ENCODE measurements at regions not wholly inside any gene's neighbourhood (a gene's known extent, or its start where the extent isn't known, plus 50 kb on each side); places are given as distances from the start of the nearest gene placed in this dataset.
A peak's percentile ranks its signal among the peaks of the same experiment; 100 is the strongest.

- ChIA-PET POLR2A (no interaction called here), CTCF (no interaction called here)
- no peaks in the 10 kb centered on the region for H3K36me3 ChIP-seq (ENCODE audit: control insufficient read depth in 4 of 4, insufficient read depth in 4 of 4, low read length in 3 of 4)
- H3K4me1 ChIP-seq (ENCODE audit: control extremely low read depth in 1 of 4, control insufficient read depth in 4 of 4, insufficient read depth in 4 of 4, low read length in 3 of 4), result peaks cover 6 to 15% (median 6%) of the 10 kb centered on the region in 4 experiments
- 50% methylated on average over 1 of the region's 5 CpGs for WGBS (ENCODE audit: insufficient coverage)
- no peak overlapping the region for H3K27ac ChIP-seq (ENCODE audit: insufficient read depth in 1 of 2, low read depth in 1 of 2, low read length in 2 of 2, poor library complexity in 1 of 2, severe bottlenecking in 2 of 2)
- peaks cover 0 to 5% (median 0%) of the 10 kb centered on the region in 5 experiments for H3K27me3 ChIP-seq (replicated peaks in 2 of 5; ENCODE audit: control insufficient read depth in 4 of 5, insufficient read depth in 5 of 5, low read length in 4 of 5)
- peaks cover 0 to 3% (median 2%) of the 10 kb centered on the region in 5 experiments for H3K9me3 ChIP-seq (ENCODE audit: control extremely low read depth in 1 of 5, control insufficient read depth in 4 of 5, insufficient read depth in 2 of 5, low read depth in 1 of 5, low read length in 4 of 5)
- no peak overlapping the region for H3K4me3 ChIP-seq (ENCODE audit: control insufficient read depth in 1 of 7, extremely low read depth in 1 of 7, insufficient read depth in 4 of 7, low read depth in 2 of 7, low read length in 6 of 7)
- peak; percentile 36 to 83 (median 73) for DNase-seq
These were observed 296.7 kb downstream of the ASMT start for GRCh38 chrX:1911401-1912128.

GRCh38 chrX:1912193-1912592, 297.3 kb downstream of the ASMT start:
- DNase-seq, result no peak
- ChIA-PET POLR2A (no interaction called here), CTCF (no interaction called here)
- H3K27ac ChIP-seq (ENCODE audit: insufficient read depth in 1 of 2, low read depth in 1 of 2, low read length in 2 of 2, poor library complexity in 1 of 2, severe bottlenecking in 2 of 2), result no peak overlapping the region
- WGBS (ENCODE audit: insufficient coverage), result 87% methylated on average over 4 of the region's 10 CpGs
- no peak overlapping the region for H3K4me3 ChIP-seq (ENCODE audit: control insufficient read depth in 1 of 7, extremely low read depth in 1 of 7, insufficient read depth in 4 of 7, low read depth in 2 of 7, low read length in 6 of 7)
- peaks cover 0 to 5% (median 0%) of the 10 kb centered on the region in 5 experiments for H3K27me3 ChIP-seq (replicated peaks in 2 of 5; ENCODE audit: control insufficient read depth in 4 of 5, insufficient read depth in 5 of 5, low read length in 4 of 5)
- H3K9me3 ChIP-seq (ENCODE audit: control extremely low read depth in 1 of 5, control insufficient read depth in 4 of 5, insufficient read depth in 2 of 5, low read depth in 1 of 5, low read length in 4 of 5), result peaks cover 0 to 3% (median 0%) of the 10 kb centered on the region in 5 experiments
- peaks cover 6 to 15% (median 6%) of the 10 kb centered on the region in 4 experiments for H3K4me1 ChIP-seq (ENCODE audit: control extremely low read depth in 1 of 4, control insufficient read depth in 4 of 4, insufficient read depth in 4 of 4, low read length in 3 of 4)
- H3K36me3 ChIP-seq (ENCODE audit: control insufficient read depth in 4 of 4, insufficient read depth in 4 of 4, low read length in 3 of 4), result no peaks in the 10 kb centered on the region

GRCh38 chrX:1914606-1915365, 299.9 kb downstream of the ASMT start:
- no peaks in the 10 kb centered on the region for H3K9me3 ChIP-seq (ENCODE audit: control extremely low read depth in 1 of 5, control insufficient read depth in 4 of 5, insufficient read depth in 2 of 5, low read depth in 1 of 5, low read length in 4 of 5)
- H3K4me1 ChIP-seq (ENCODE audit: control extremely low read depth in 1 of 4, control insufficient read depth in 4 of 4, insufficient read depth in 4 of 4, low read length in 3 of 4), result peaks cover 6 to 11% (median 6%) of the 10 kb centered on the region in 4 experiments
- peaks cover 0 to 12% (median 0%) of the 10 kb centered on the region in 5 experiments for H3K27me3 ChIP-seq (replicated peaks in 2 of 5; ENCODE audit: control insufficient read depth in 4 of 5, insufficient read depth in 5 of 5, low read length in 4 of 5)
- H3K4me3 ChIP-seq (ENCODE audit: control insufficient read depth in 1 of 7, extremely low read depth in 1 of 7, insufficient read depth in 4 of 7, low read depth in 2 of 7, low read length in 6 of 7), result no peak overlapping the region
- DNase-seq, result peak; percentile 59 to 88 (median 68)
- H3K36me3 ChIP-seq (ENCODE audit: control insufficient read depth in 4 of 4, insufficient read depth in 4 of 4, low read length in 3 of 4), result no peaks in the 10 kb centered on the region
- ChIA-PET CTCF (no interaction called here), POLR2A (no interaction called here)
- 77% methylated on average over 18 of the region's 23 CpGs for WGBS (ENCODE audit: insufficient coverage)
- H3K27ac ChIP-seq (ENCODE audit: insufficient read depth in 1 of 2, low read depth in 1 of 2, low read length in 2 of 2, poor library complexity in 1 of 2, severe bottlenecking in 2 of 2), result no peak overlapping the region

GRCh38 chrX:1918780-1919179, 303.9 kb downstream of the ASMT start:
- Histone ChIP-seq H3K4me3 (ENCODE audit: control insufficient read depth in 1 of 7, extremely low read depth in 1 of 7, insufficient read depth in 4 of 7, low read depth in 2 of 7, low read length in 6 of 7) (no peak overlapping the region), H3K27ac (ENCODE audit: insufficient read depth in 1 of 2, low read depth in 1 of 2, low read length in 2 of 2, poor library complexity in 1 of 2, severe bottlenecking in 2 of 2) (no peak overlapping the region), H3K4me1 (ENCODE audit: control extremely low read depth in 1 of 4, control insufficient read depth in 4 of 4, insufficient read depth in 4 of 4, low read length in 3 of 4) (peaks cover 0 to 2% (median 0%) of the 10 kb centered on the region in 4 experiments), H3K36me3 (ENCODE audit: control insufficient read depth in 4 of 4, insufficient read depth in 4 of 4, low read length in 3 of 4) (no peaks in the 10 kb centered on the region), H3K9me3 (ENCODE audit: control extremely low read depth in 1 of 5, control insufficient read depth in 4 of 5, insufficient read depth in 2 of 5, low read depth in 1 of 5, low read length in 4 of 5) (no peaks in the 10 kb centered on the region), H3K27me3 (replicated peaks in 2 of 5; ENCODE audit: control insufficient read depth in 4 of 5, insufficient read depth in 5 of 5, low read length in 4 of 5) (peaks cover 0 to 10% (median 0%) of the 10 kb centered on the region in 5 experiments)
- 98% methylated on average over 3 of the region's 8 CpGs for WGBS (ENCODE audit: insufficient coverage)
- DNase-seq, result no peak
- ChIA-PET CTCF (no interaction called here), POLR2A (no interaction called here)

- 10% methylated on average over 18 of the region's 20 CpGs for WGBS (ENCODE audit: insufficient coverage)
- no peak for DNase-seq
These were observed 310.2 kb downstream of the ASMT start for GRCh38 chrX:1925053-1925481.

GRCh38 chrX:1928805-1929204, 313.9 kb downstream of the ASMT start:
- ChIA-PET POLR2A (no interaction called here), CTCF (no interaction called here)
- DNase-seq, result no peak
- H3K4me1 ChIP-seq (ENCODE audit: control extremely low read depth in 1 of 4, control insufficient read depth in 4 of 4, insufficient read depth in 4 of 4, low read length in 3 of 4), result peaks cover 0 to 3% (median 0%) of the 10 kb centered on the region in 4 experiments
- WGBS (ENCODE audit: insufficient coverage), result 92% methylated on average over 5 of the region's 10 CpGs
- no peak overlapping the region for H3K27ac ChIP-seq (ENCODE audit: insufficient read depth in 1 of 2, low read depth in 1 of 2, low read length in 2 of 2, poor library complexity in 1 of 2, severe bottlenecking in 2 of 2)
- peaks cover 0 to 19% (median 5%) of the 10 kb centered on the region in 5 experiments for H3K27me3 ChIP-seq (replicated peaks in 2 of 5; ENCODE audit: control insufficient read depth in 4 of 5, insufficient read depth in 5 of 5, low read length in 4 of 5)
- H3K9me3 ChIP-seq (ENCODE audit: control extremely low read depth in 1 of 5, control insufficient read depth in 4 of 5, insufficient read depth in 2 of 5, low read depth in 1 of 5, low read length in 4 of 5), result no peaks in the 10 kb centered on the region
- H3K4me3 ChIP-seq (ENCODE audit: control insufficient read depth in 1 of 7, extremely low read depth in 1 of 7, insufficient read depth in 4 of 7, low read depth in 2 of 7, low read length in 6 of 7), result no peak overlapping the region
- H3K36me3 ChIP-seq (ENCODE audit: control insufficient read depth in 4 of 4, insufficient read depth in 4 of 4, low read length in 3 of 4), result no peaks in the 10 kb centered on the region

More at GRCh38 chrX:1925053-1925481, 310.2 kb downstream of the ASMT start:
- peaks cover 0 to 21% (median 5%) of the 10 kb centered on the region in 5 experiments for H3K27me3 ChIP-seq (replicated peaks in 2 of 5; ENCODE audit: control insufficient read depth in 4 of 5, insufficient read depth in 5 of 5, low read length in 4 of 5)
- H3K4me1 ChIP-seq (ENCODE audit: control extremely low read depth in 1 of 4, control insufficient read depth in 4 of 4, insufficient read depth in 4 of 4, low read length in 3 of 4), result peaks cover 0 to 3% (median 0%) of the 10 kb centered on the region in 4 experiments
- no peaks in the 10 kb centered on the region for H3K36me3 ChIP-seq (ENCODE audit: control insufficient read depth in 4 of 4, insufficient read depth in 4 of 4, low read length in 3 of 4)
- H3K27ac ChIP-seq (ENCODE audit: insufficient read depth in 1 of 2, low read depth in 1 of 2, low read length in 2 of 2, poor library complexity in 1 of 2, severe bottlenecking in 2 of 2), result no peak overlapping the region
- CTCF ChIA-PET, result no interaction called here
- peak overlapping the region in 2 of 7 experiments; percentile 28 to 60 for H3K4me3 ChIP-seq (ENCODE audit: control insufficient read depth in 1 of 7, extremely low read depth in 1 of 7, insufficient read depth in 4 of 7, low read depth in 2 of 7, low read length in 6 of 7)
- H3K9me3 ChIP-seq (ENCODE audit: control extremely low read depth in 1 of 5, control insufficient read depth in 4 of 5, insufficient read depth in 2 of 5, low read depth in 1 of 5, low read length in 4 of 5), result no peaks in the 10 kb centered on the region
- POLR2A ChIA-PET, result no interaction called here

- WGBS (ENCODE audit: insufficient coverage), result 79% methylated on average over 4 of the region's 6 CpGs
- Histone ChIP-seq H3K4me1 (ENCODE audit: control extremely low read depth in 1 of 4, control insufficient read depth in 4 of 4, insufficient read depth in 4 of 4, low read length in 3 of 4) (no peaks in the 10 kb centered on the region), H3K9me3 (ENCODE audit: control extremely low read depth in 1 of 5, control insufficient read depth in 4 of 5, insufficient read depth in 2 of 5, low read depth in 1 of 5, low read length in 4 of 5) (no peaks in the 10 kb centered on the region), H3K4me3 (ENCODE audit: control insufficient read depth in 1 of 7, extremely low read depth in 1 of 7, insufficient read depth in 4 of 7, low read depth in 2 of 7, low read length in 6 of 7) (no peak overlapping the region), H3K27ac (ENCODE audit: insufficient read depth in 1 of 2, low read depth in 1 of 2, low read length in 2 of 2, poor library complexity in 1 of 2, severe bottlenecking in 2 of 2) (no peak overlapping the region), H3K36me3 (ENCODE audit: control insufficient read depth in 4 of 4, insufficient read depth in 4 of 4, low read length in 3 of 4) (no peaks in the 10 kb centered on the region), H3K27me3 (replicated peaks in 2 of 5; ENCODE audit: control insufficient read depth in 4 of 5, insufficient read depth in 5 of 5, low read length in 4 of 5) (no peaks in the 10 kb centered on the region)
- CTCF ChIA-PET, result no interaction called here
- POLR2A ChIA-PET, result no interaction called here
- DNase-seq, result no peak
These were observed 317.4 kb downstream of the ASMT start for GRCh38 chrX:1932231-1932630.
